ENCODE measurements at regions not wholly inside any gene's neighbourhood (a gene's known extent, or its start where the extent isn't known, plus 50 kb on each side); places are given as distances from the start of the nearest gene placed in this dataset.

DNA sequence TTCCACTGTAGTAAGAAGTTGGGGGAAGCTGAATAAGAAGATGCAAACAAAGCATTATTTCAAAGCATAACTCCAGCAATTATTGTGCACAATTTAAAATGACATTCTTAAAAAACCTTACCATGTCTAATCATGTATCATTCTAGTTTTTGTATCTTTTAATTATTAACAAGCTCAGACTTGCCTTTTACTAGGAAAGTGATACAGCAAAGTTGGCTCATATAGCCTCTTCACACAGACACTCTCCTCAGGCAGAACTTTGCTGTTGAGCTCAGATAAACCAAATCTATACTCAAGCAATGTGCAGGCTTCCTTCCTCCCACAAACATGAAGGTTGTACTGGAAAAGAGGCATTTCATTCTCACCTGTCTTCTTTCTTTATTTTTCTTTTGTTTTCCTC is 358.7 kb upstream of the EMCN start:
- TF ChIP-seq CTCF (IDR thresholded peaks at IDR 0.05; ENCODE audit: poor library complexity, severe bottlenecking), result no peak
- no peak for DNase-seq (ENCODE audit: low spot score)
- H3K4me3 ChIP-seq (ENCODE audit: severe bottlenecking), result no peak overlapping the region
- no peaks in the 10 kb centered on the region for H3K36me3 ChIP-seq (ENCODE audit: low read depth)
- H3K27ac ChIP-seq (ENCODE audit: poor library complexity, severe bottlenecking), result no peak overlapping the region
- H3K9me3 ChIP-seq (ENCODE audit: severe bottlenecking), result no peaks in the 10 kb centered on the region
- no peaks in the 10 kb centered on the region for H3K27me3 ChIP-seq (ENCODE audit: insufficient read depth, poor library complexity, severe bottlenecking)
- H3K4me1 ChIP-seq (ENCODE audit: insufficient read depth, poor library complexity, severe bottlenecking), result no peaks in the 10 kb centered on the region
- ATAC-seq (ENCODE audit: low read depth), result no peak

DNA sequence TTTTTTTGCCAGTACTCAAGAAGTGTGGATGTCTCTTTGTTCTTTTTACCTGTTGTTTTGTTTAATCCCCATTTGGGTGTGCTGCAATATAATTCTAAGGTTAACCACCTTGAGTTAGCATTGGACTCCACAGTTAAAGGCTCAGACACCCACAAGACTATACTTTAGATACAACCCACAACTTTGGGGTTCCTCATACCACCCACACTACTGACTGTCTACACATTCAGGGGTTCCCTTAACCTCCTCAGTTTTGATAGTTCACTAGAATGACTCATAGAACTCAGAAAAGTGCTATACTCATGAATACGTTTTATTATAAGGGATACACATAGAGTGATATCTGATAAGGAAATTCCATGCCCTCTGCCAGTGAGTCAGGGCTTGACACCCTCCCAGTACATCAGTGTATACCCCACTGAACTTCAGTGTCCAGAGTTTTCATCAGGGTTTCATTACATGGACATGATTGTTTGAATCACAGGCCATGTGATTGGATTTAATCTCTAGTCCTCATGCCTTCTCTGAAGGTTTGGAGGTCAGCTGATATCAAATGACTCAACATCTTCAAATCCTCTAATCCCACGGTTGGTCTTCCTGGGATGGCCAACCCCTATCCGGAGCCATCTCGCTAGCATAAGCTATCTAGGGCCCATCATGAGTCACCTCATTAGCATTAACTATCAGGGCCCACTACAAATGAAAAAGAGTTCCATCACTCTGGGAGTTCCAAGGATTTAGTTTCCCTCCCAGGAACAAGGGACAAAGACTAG is 357.7 kb upstream of the EMCN start:
- Histone ChIP-seq H3K27ac (ENCODE audit: poor library complexity, severe bottlenecking) (no peak overlapping the region), H3K9me3 (ENCODE audit: severe bottlenecking) (no peaks in the 10 kb centered on the region), H3K27me3 (ENCODE audit: insufficient read depth, poor library complexity, severe bottlenecking) (no peaks in the 10 kb centered on the region), H3K4me3 (ENCODE audit: severe bottlenecking) (no peak overlapping the region), H3K4me1 (ENCODE audit: insufficient read depth, poor library complexity, severe bottlenecking) (no peaks in the 10 kb centered on the region), H3K36me3 (ENCODE audit: low read depth) (no peaks in the 10 kb centered on the region)
- DNase-seq (ENCODE audit: low spot score) (no peak), ATAC-seq (ENCODE audit: low read depth) (no peak)
- no peak for TF ChIP-seq CTCF (IDR thresholded peaks at IDR 0.05; ENCODE audit: poor library complexity, severe bottlenecking)

GRCh38 chr4:100872811-100873210 is 355.0 kb upstream of the EMCN start:
- H3K27me3 ChIP-seq (ENCODE audit: insufficient read depth, poor library complexity, severe bottlenecking), result no peaks in the 10 kb centered on the region
- no peaks in the 10 kb centered on the region for H3K36me3 ChIP-seq (ENCODE audit: low read depth)
- H3K4me1 ChIP-seq (ENCODE audit: insufficient read depth, poor library complexity, severe bottlenecking), result no peaks in the 10 kb centered on the region
- no peak overlapping the region for H3K27ac ChIP-seq (ENCODE audit: poor library complexity, severe bottlenecking)
- no peaks in the 10 kb centered on the region for H3K9me3 ChIP-seq (ENCODE audit: severe bottlenecking)
- H3K4me3 ChIP-seq (ENCODE audit: severe bottlenecking), result no peak overlapping the region
- DNase-seq (ENCODE audit: low spot score), result no peak
- no peak for ATAC-seq (ENCODE audit: low read depth)
- TF ChIP-seq CTCF (IDR thresholded peaks at IDR 0.05; ENCODE audit: poor library complexity, severe bottlenecking), result no peak

- no peak for ATAC-seq (ENCODE audit: low read depth)
- DNase-seq (ENCODE audit: low spot score), result no peak
- no peak overlapping the region for H3K27ac ChIP-seq (ENCODE audit: poor library complexity, severe bottlenecking)
- no peaks in the 10 kb centered on the region for H3K27me3 ChIP-seq (ENCODE audit: insufficient read depth, poor library complexity, severe bottlenecking)
- no peaks in the 10 kb centered on the region for H3K36me3 ChIP-seq (ENCODE audit: low read depth)
- no peaks in the 10 kb centered on the region for H3K4me1 ChIP-seq (ENCODE audit: insufficient read depth, poor library complexity, severe bottlenecking)
- no peak overlapping the region for H3K4me3 ChIP-seq (ENCODE audit: severe bottlenecking)
- TF ChIP-seq CTCF (IDR thresholded peaks at IDR 0.05; ENCODE audit: poor library complexity, severe bottlenecking), result no peak
- no peaks in the 10 kb centered on the region for H3K9me3 ChIP-seq (ENCODE audit: severe bottlenecking)
Measured at GRCh38 chr4:100870940-100871772, 353.3 kb upstream of the EMCN start.

Measured in RWPE2 (cell line).